ENCODE measurements at regions not wholly inside any gene's neighbourhood (a gene's known extent, or its start where the extent isn't known, plus 50 kb on each side); places are given as distances from the start of the nearest gene placed in this dataset.

DNA sequence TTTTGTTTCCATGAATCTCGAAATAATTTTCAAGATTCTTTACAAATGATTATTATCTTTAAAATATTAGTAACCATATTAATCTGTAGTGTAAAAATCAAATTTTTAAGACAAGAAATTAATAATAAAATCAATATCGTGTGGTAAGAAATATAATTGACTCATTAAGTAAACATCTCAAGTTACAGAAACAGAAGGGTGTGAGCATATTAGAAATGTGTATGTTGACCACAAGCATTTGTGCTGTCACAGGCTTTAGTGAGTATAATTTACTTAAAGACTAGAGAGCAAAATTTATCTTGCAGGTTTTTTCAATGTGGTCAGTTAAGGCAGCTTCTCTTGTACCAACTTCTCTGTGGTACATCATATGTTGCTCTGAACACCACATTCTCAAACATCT lies 566.5 kb upstream of the IRAK1BP1 start:
- TF ChIP-seq SIN3A (IDR thresholded peaks at IDR 0.05; ENCODE audit: low read depth) (no peak), FOSL1 (IDR thresholded peaks at IDR 0.05; ENCODE audit: low read depth) (0 out of 2 replicates have a peak, but pooled peaks have one; percentile 13)
- DNase-seq (ENCODE audit: low read depth, low spot score) (no peak), ATAC-seq (no peak)
- no peaks in the 10 kb centered on the region for H3K27me3 ChIP-seq (ENCODE audit: insufficient read depth, low read length)
- no peaks in the 10 kb centered on the region for H3K36me3 ChIP-seq (ENCODE audit: control insufficient read depth in 1 of 2, insufficient read depth in 2 of 2, low read length in 2 of 2)
- H3K4me3 ChIP-seq (replicated peaks in 1 of 2; ENCODE audit: low read depth in 1 of 2, low read length in 2 of 2) = no peak overlapping the region
- ChIA-PET CTCF (no interaction called here), RAD21 (ENCODE audit: low non-redundant PET in 1 of 2, low total read pairs in 2 of 2, uncharacterized antibody in 2 of 2, unreplicated experiment in 2 of 2) (no interaction called here), POLR2A (no interaction called here)
- no peaks in the 10 kb centered on the region for H3K9me2 ChIP-seq (ENCODE audit: insufficient read depth)
- intact Hi-C loops (cut with micrococcal nuclease) = loop anchor here (10.0 kb wide), 1 partner anchor 676 kb away; no protein-coding TSS in a partner anchor
- H3K4me1 ChIP-seq (ENCODE audit: control insufficient read depth in 1 of 2, insufficient read depth in 2 of 2, low read length in 2 of 2) = peaks cover 3 to 6% of the 10 kb centered on the region in 2 experiments; a peak in 2 of 4 replicates
- BruUV-seq (replicated peaks) = no TSS peak
- no peaks in the 10 kb centered on the region for H4K20me1 ChIP-seq (ENCODE audit: insufficient read depth)
- no peak overlapping the region for H3K9ac ChIP-seq (ENCODE audit: low read length)
- H3K4me2 ChIP-seq (ENCODE audit: low read length) = no peak overlapping the region
- no peak overlapping the region for H2AFZ ChIP-seq (ENCODE audit: low read depth, low read length, poor library complexity, severe bottlenecking)
- H3K9me3 ChIP-seq (ENCODE audit: control insufficient read depth in 1 of 2, insufficient read depth in 1 of 2, low read depth in 1 of 2, low read length in 2 of 2) = no peaks in the 10 kb centered on the region
- H3K79me2 ChIP-seq (ENCODE audit: insufficient read depth, low read length) = no peaks in the 10 kb centered on the region
- H3K27ac ChIP-seq (ENCODE audit: low read depth, low read length) = no peak overlapping the region

DNA sequence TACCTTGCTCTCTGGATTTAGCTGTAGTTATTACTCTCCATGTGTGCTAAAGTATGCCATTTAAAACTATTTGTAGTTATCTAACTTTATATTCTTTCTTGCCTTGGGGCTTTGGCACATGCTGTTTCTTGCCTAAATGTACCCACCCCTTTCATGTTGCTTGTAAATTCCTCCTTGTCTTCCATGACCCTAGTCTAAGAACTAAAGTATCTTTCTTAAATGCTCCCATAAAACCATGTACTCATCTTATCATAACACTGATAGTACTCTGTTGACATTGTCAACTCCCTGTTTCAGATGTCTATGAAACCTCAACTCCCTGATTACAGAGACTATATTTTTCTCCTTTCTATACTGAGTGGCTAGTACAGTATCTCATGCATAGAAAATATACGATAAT lies 564.9 kb upstream of the IRAK1BP1 start:
- Histone ChIP-seq H3K27ac (ENCODE audit: low read depth, low read length) (no peak overlapping the region), H3K79me2 (ENCODE audit: insufficient read depth, low read length) (no peaks in the 10 kb centered on the region), H3K4me3 (replicated peaks in 1 of 2; ENCODE audit: low read depth in 1 of 2, low read length in 2 of 2) (no peak overlapping the region), H3K27me3 (ENCODE audit: insufficient read depth, low read length) (no peaks in the 10 kb centered on the region), H3K9me2 (ENCODE audit: insufficient read depth) (no peaks in the 10 kb centered on the region), H3K9ac (ENCODE audit: low read length) (no peak overlapping the region), H3K9me3 (ENCODE audit: control insufficient read depth in 1 of 2, insufficient read depth in 1 of 2, low read depth in 1 of 2, low read length in 2 of 2) (no peaks in the 10 kb centered on the region), H3K4me2 (ENCODE audit: low read length) (no peak overlapping the region), H3K4me1 (ENCODE audit: control insufficient read depth in 1 of 2, insufficient read depth in 2 of 2, low read length in 2 of 2) (peaks cover 3 to 6% of the 10 kb centered on the region in 2 experiments; a peak in 2 of 4 replicates), H4K20me1 (ENCODE audit: insufficient read depth) (no peaks in the 10 kb centered on the region), H2AFZ (ENCODE audit: low read depth, low read length, poor library complexity, severe bottlenecking) (no peak overlapping the region), H3K36me3 (ENCODE audit: control insufficient read depth in 1 of 2, insufficient read depth in 2 of 2, low read length in 2 of 2) (no peaks in the 10 kb centered on the region)
- no peak for ATAC-seq
- ChIA-PET POLR2A (no interaction called here), RAD21 (ENCODE audit: low non-redundant PET in 1 of 2, low total read pairs in 2 of 2, uncharacterized antibody in 2 of 2, unreplicated experiment in 2 of 2) (no interaction called here), CTCF (no interaction called here)
- BruUV-seq (replicated peaks) = no TSS peak
- intact Hi-C loops (cut with micrococcal nuclease) = loop anchor here (10.0 kb wide), 1 partner anchor 678 kb away; no protein-coding TSS in a partner anchor
- DNase-seq (ENCODE audit: low read depth, low spot score) = no peak
- TF ChIP-seq SP1 (IDR thresholded peaks at IDR 0.05; ENCODE audit: low read depth) (no peak), EGR1 (IDR thresholded peaks at IDR 0.05; ENCODE audit: low read depth) (no peak), CEBPB (IDR thresholded peaks at IDR 0.05; ENCODE audit: low read depth) (no peak), TCF7L2 (IDR thresholded peaks at IDR 0.05; ENCODE audit: borderline replicate concordance, extremely low read depth, insufficient read depth, insufficient read length) (no peak), JUND (IDR thresholded peaks at IDR 0.05) (no peak), CTCF (IDR thresholded peaks at IDR 0.05 in 2 of 3, conservative IDR thresholded peaks at IDR 0.05 in 1 of 3; ENCODE audit: borderline replicate concordance in 1 of 3, insufficient read depth in 1 of 3, low read depth in 2 of 3, low read length in 2 of 3) (no peak), FOSL1 (IDR thresholded peaks at IDR 0.05; ENCODE audit: low read depth) (no peak), ELF1 (IDR thresholded peaks at IDR 0.05; ENCODE audit: borderline replicate concordance, low read depth) (no peak), RAD21 (IDR thresholded peaks at IDR 0.05; ENCODE audit: low read depth) (no peak), YY1 (IDR thresholded peaks at IDR 0.05; ENCODE audit: extremely low read depth, insufficient replicate concordance, low read depth, low read length) (no peak), CBX3 (IDR thresholded peaks at IDR 0.05; ENCODE audit: low read depth) (no peak), POLR2A (IDR thresholded peaks at IDR 0.05; ENCODE audit: borderline replicate concordance, extremely low read depth, insufficient read depth, insufficient read length) (no peak), SRF (IDR thresholded peaks at IDR 0.05; ENCODE audit: low read depth) (no peak), SIN3A (IDR thresholded peaks at IDR 0.05; ENCODE audit: low read depth) (no peak), ZFX (IDR thresholded peaks at IDR 0.05) (no peak)
- TF ChIP-seq, protein P1, sequence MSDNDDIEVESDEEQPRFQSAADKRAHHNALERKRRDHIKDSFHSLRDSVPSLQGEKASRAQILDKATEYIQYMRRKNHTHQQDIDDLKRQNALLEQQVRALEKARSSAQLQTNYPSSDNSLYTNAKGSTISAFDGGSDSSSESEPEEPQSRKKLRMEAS (IDR thresholded peaks at IDR 0.05) = no peak
- TF ChIP-seq, protein P2, sequence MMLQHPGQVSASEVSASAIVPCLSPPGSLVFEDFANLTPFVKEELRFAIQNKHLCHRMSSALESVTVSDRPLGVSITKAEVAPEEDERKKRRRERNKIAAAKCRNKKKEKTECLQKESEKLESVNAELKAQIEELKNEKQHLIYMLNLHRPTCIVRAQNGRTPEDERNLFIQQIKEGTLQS (IDR thresholded peaks at IDR 0.05) = no peak
- TF ChIP-seq, protein P3, sequence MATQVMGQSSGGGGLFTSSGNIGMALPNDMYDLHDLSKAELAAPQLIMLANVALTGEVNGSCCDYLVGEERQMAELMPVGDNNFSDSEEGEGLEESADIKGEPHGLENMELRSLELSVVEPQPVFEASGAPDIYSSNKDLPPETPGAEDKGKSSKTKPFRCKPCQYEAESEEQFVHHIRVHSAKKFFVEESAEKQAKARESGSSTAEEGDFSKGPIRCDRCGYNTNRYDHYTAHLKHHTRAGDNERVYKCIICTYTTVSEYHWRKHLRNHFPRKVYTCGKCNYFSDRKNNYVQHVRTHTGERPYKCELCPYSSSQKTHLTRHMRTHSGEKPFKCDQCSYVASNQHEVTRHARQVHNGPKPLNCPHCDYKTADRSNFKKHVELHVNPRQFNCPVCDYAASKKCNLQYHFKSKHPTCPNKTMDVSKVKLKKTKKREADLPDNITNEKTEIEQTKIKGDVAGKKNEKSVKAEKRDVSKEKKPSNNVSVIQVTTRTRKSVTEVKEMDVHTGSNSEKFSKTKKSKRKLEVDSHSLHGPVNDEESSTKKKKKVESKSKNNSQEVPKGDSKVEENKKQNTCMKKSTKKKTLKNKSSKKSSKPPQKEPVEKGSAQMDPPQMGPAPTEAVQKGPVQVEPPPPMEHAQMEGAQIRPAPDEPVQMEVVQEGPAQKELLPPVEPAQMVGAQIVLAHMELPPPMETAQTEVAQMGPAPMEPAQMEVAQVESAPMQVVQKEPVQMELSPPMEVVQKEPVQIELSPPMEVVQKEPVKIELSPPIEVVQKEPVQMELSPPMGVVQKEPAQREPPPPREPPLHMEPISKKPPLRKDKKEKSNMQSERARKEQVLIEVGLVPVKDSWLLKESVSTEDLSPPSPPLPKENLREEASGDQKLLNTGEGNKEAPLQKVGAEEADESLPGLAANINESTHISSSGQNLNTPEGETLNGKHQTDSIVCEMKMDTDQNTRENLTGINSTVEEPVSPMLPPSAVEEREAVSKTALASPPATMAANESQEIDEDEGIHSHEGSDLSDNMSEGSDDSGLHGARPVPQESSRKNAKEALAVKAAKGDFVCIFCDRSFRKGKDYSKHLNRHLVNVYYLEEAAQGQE (IDR thresholded peaks at IDR 0.05; ENCODE audit: low read depth) = no peak
